ENCODE measurements at regions not wholly inside any gene's neighbourhood (a gene's known extent, or its start where the extent isn't known, plus 50 kb on each side); places are given as distances from the start of the nearest gene placed in this dataset.

- TF ChIP-seq ZNF8 (CRISPR knock-in tag; IDR thresholded peaks at IDR 0.05): no peak
- TF ChIP-seq PPARA (CRISPR knock-in tag; IDR thresholded peaks at IDR 0.05; ENCODE audit: borderline replicate concordance): no peak
- TF ChIP-seq TSHZ2 (CRISPR knock-in tag; IDR thresholded peaks at IDR 0.05): no peak
- no peak for TF ChIP-seq PATZ1 (CRISPR knock-in tag; IDR thresholded peaks at IDR 0.05; ENCODE audit: borderline replicate concordance)
- no peak for TF ChIP-seq POU6F1 (CRISPR knock-in tag; IDR thresholded peaks at IDR 0.05; ENCODE audit: borderline replicate concordance, low read depth)
- TF ChIP-seq CSRNP3 (CRISPR knock-in tag; IDR thresholded peaks at IDR 0.05): no peak
Observed at GRCh38 chr1:2940178-2940577, 81.1 kb upstream of the ACTRT2 start.

Data from SK-N-SH treated with all-trans-retinoic acid at 6 μM for 48 hours (cell line).